Left kidney (tissue), 1 donor: ENCODE measurements at regions not wholly inside any gene's neighbourhood (a gene's known extent, or its start where the extent isn't known, plus 50 kb on each side); places are given as distances from the start of the nearest gene placed in this dataset.

Experiments used
- DNase-seq: peaks from one replicate; pipeline ENCODE4 v3.0.0-alpha.2; 2013

GRCh38 chr5:6163913-6164312 is 214.4 kb downstream of the MED10 start:
- no peak for DNase-seq

- no peak for DNase-seq
Measured at GRCh38 chr5:6162175-6162574, 216.2 kb downstream of the MED10 start.

- no peak for DNase-seq
Measured at GRCh38 chr5:6161257-6161656, 217.1 kb downstream of the MED10 start.

- DNase-seq = no peak
Measured at GRCh38 chr5:6159832-6160430, 218.4 kb downstream of the MED10 start.

GRCh38 chr5:6158974-6159831 is 219.1 kb downstream of the MED10 start:
- DNase-seq = no peak

- no peak for DNase-seq
Measured at GRCh38 chr5:6154216-6154615, 224.1 kb downstream of the MED10 start.

GRCh38 chr5:6146271-6146670 is 232.1 kb downstream of the MED10 start:
- no peak for DNase-seq

GRCh38 chr5:6145616-6146237 is 232.6 kb downstream of the MED10 start:
- no peak for DNase-seq

GRCh38 chr5:6143523-6143922 is 234.8 kb downstream of the MED10 start:
- no peak for DNase-seq

GRCh38 chr5:6142353-6142752 is 236.0 kb downstream of the MED10 start:
- no peak for DNase-seq

- no peak for DNase-seq
Measured at GRCh38 chr5:6140219-6140618, 238.1 kb downstream of the MED10 start.

GRCh38 chr5:6135977-6136376 is 242.4 kb downstream of the MED10 start:
- DNase-seq = no peak

- no peak for DNase-seq
Measured at GRCh38 chr5:6134281-6134680, 244.1 kb downstream of the MED10 start.

- no peak for DNase-seq
Measured at GRCh38 chr5:6125781-6126180, 252.6 kb downstream of the MED10 start.

- DNase-seq = no peak
Measured at GRCh38 chr5:6118691-6119090, 259.7 kb downstream of the MED10 start.

GRCh38 chr5:6117212-6117611 is 261.1 kb downstream of the MED10 start:
- no peak for DNase-seq

- DNase-seq = no peak
Measured at GRCh38 chr5:6115852-6116251, 262.5 kb downstream of the MED10 start.

- no peak for DNase-seq
Measured at GRCh38 chr5:6112538-6112937, 265.8 kb downstream of the MED10 start.

- no peak for DNase-seq
Measured at GRCh38 chr5:6112125-6112524, 266.2 kb downstream of the MED10 start.

- no peak for DNase-seq
Measured at GRCh38 chr5:6111131-6111530, 267.2 kb downstream of the MED10 start.

GRCh38 chr5:6110441-6111005 is 267.8 kb downstream of the MED10 start:
- no peak for DNase-seq

- no peak for DNase-seq
Measured at GRCh38 chr5:6108981-6109825, 269.1 kb downstream of the MED10 start.
